ENCODE measurements at regions not wholly inside any gene's neighbourhood (a gene's known extent, or its start where the extent isn't known, plus 50 kb on each side); places are given as distances from the start of the nearest gene placed in this dataset. TPM values are rescaled to one million over a fixed set of nuclear protein-coding genes. Genes with fewer than 3 reads are reported as not detected.
"Not testable (repeated sequence)": the region's sequence is repeated elsewhere in the genome, so short reads cannot be mapped to it uniquely, and the experiment has no call there.

- H3K27ac ChIP-seq (ENCODE audit: low read length); H4K20me1 ChIP-seq (ENCODE audit: insufficient read depth, low read depth, low read length); H3K4me3 ChIP-seq (ENCODE audit: low read length); H3K9ac ChIP-seq (ENCODE audit: low read length); H3K4me2 ChIP-seq (ENCODE audit: low read depth, low read length, poor library complexity, severe bottlenecking); H3K36me3 ChIP-seq (ENCODE audit: insufficient read depth, low read length); H3K79me2 ChIP-seq (ENCODE audit: low read length); H3K27me3 ChIP-seq (ENCODE audit: low read length); H2AFZ ChIP-seq (ENCODE audit: low read length); H3K9me3 ChIP-seq (ENCODE audit: low read length); H3K9me2 ChIP-seq (replicated peaks; ENCODE audit: insufficient read depth, low read length); DNase-seq; H3K4me1 ChIP-seq (ENCODE audit: low read length): not testable (repeated sequence)
Observed at GRCh38 chr2:18017381-18017780, 138.9 kb downstream of the KCNS3 start.

- H3K9me2 ChIP-seq (replicated peaks; ENCODE audit: insufficient read depth, low read length), result no peaks in the 10 kb centered on the region
Observed at GRCh38 chr2:18009891-18010290, 131.4 kb downstream of the KCNS3 start.

GRCh38 chr2:18005411-18005810, 126.9 kb downstream of the KCNS3 start:
- DNase-seq, result no peak

More at GRCh38 chr2:18009891-18010290, 131.4 kb downstream of the KCNS3 start:
- Histone ChIP-seq H3K4me2 (ENCODE audit: low read depth, low read length, poor library complexity, severe bottlenecking) (no peak overlapping the region), H4K20me1 (ENCODE audit: insufficient read depth, low read depth, low read length) (no peaks in the 10 kb centered on the region), H2AFZ (ENCODE audit: low read length) (no peak overlapping the region), H3K4me3 (ENCODE audit: low read length) (no peak overlapping the region), H3K36me3 (ENCODE audit: insufficient read depth, low read length) (no peaks in the 10 kb centered on the region), H3K9ac (ENCODE audit: low read length) (no peak overlapping the region), H3K27me3 (ENCODE audit: low read length) (no peaks in the 10 kb centered on the region), H3K27ac (ENCODE audit: low read length) (no peak overlapping the region), H3K79me2 (ENCODE audit: low read length) (no peaks in the 10 kb centered on the region), H3K4me1 (ENCODE audit: low read length) (no peaks in the 10 kb centered on the region), H3K9me3 (ENCODE audit: low read length) (no peaks in the 10 kb centered on the region)
- DNase-seq, result no peak

GRCh38 chr2:18001671-18002070, 123.2 kb downstream of the KCNS3 start:
- no peak overlapping the region for H3K4me3 ChIP-seq (ENCODE audit: low read length)
- no peaks in the 10 kb centered on the region for H4K20me1 ChIP-seq (ENCODE audit: insufficient read depth, low read depth, low read length)
- DNase-seq, result peak; percentile 53
- no peaks in the 10 kb centered on the region for H3K27me3 ChIP-seq (ENCODE audit: low read length)
- no peaks in the 10 kb centered on the region for H3K36me3 ChIP-seq (ENCODE audit: insufficient read depth, low read length)
- no peaks in the 10 kb centered on the region for H3K79me2 ChIP-seq (ENCODE audit: low read length)
- no peak overlapping the region for H2AFZ ChIP-seq (ENCODE audit: low read length)
- H3K9ac ChIP-seq (ENCODE audit: low read length), result no peak overlapping the region
- no peaks in the 10 kb centered on the region; the same call in 1 of the 2 replicates for H3K9me3 ChIP-seq (ENCODE audit: low read length)
- no peaks in the 10 kb centered on the region for H3K4me1 ChIP-seq (ENCODE audit: low read length)
- no peaks in the 10 kb centered on the region for H3K9me2 ChIP-seq (replicated peaks; ENCODE audit: insufficient read depth, low read length)
- H3K4me2 ChIP-seq (ENCODE audit: low read depth, low read length, poor library complexity, severe bottlenecking), result no peak overlapping the region
- H3K27ac ChIP-seq (ENCODE audit: low read length), result no peak overlapping the region

More at GRCh38 chr2:18005411-18005810, 126.9 kb downstream of the KCNS3 start:
- Histone ChIP-seq H3K9me2 (replicated peaks; ENCODE audit: insufficient read depth, low read length) (no peaks in the 10 kb centered on the region), H3K9me3 (ENCODE audit: low read length) (no peaks in the 10 kb centered on the region), H3K4me3 (ENCODE audit: low read length) (no peak overlapping the region), H3K79me2 (ENCODE audit: low read length) (no peaks in the 10 kb centered on the region), H3K4me1 (ENCODE audit: low read length) (no peaks in the 10 kb centered on the region), H3K9ac (ENCODE audit: low read length) (no peak overlapping the region), H3K27ac (ENCODE audit: low read length) (no peak overlapping the region), H3K4me2 (ENCODE audit: low read depth, low read length, poor library complexity, severe bottlenecking) (no peak overlapping the region), H3K36me3 (ENCODE audit: insufficient read depth, low read length) (no peaks in the 10 kb centered on the region), H3K27me3 (ENCODE audit: low read length) (no peaks in the 10 kb centered on the region), H4K20me1 (ENCODE audit: insufficient read depth, low read depth, low read length) (no peaks in the 10 kb centered on the region), H2AFZ (ENCODE audit: low read length) (no peak overlapping the region)

- no peaks in the 10 kb centered on the region; the same call in 1 of the 2 replicates for H3K9me3 ChIP-seq (ENCODE audit: low read length)
- H3K27me3 ChIP-seq (ENCODE audit: low read length), result no peaks in the 10 kb centered on the region
- no peak overlapping the region for H3K9ac ChIP-seq (ENCODE audit: low read length)
- no peak overlapping the region for H3K27ac ChIP-seq (ENCODE audit: low read length)
- no peaks in the 10 kb centered on the region for H4K20me1 ChIP-seq (ENCODE audit: insufficient read depth, low read depth, low read length)
- no peaks in the 10 kb centered on the region for H3K36me3 ChIP-seq (ENCODE audit: insufficient read depth, low read length)
- no peaks in the 10 kb centered on the region for H3K4me1 ChIP-seq (ENCODE audit: low read length)
- H3K9me2 ChIP-seq (replicated peaks; ENCODE audit: insufficient read depth, low read length), result no peaks in the 10 kb centered on the region
- H3K4me3 ChIP-seq (ENCODE audit: low read length), result no peak overlapping the region
- H3K79me2 ChIP-seq (ENCODE audit: low read length), result no peaks in the 10 kb centered on the region
- H2AFZ ChIP-seq (ENCODE audit: low read length), result no peak overlapping the region
- no peak for DNase-seq
- no peak overlapping the region for H3K4me2 ChIP-seq (ENCODE audit: low read depth, low read length, poor library complexity, severe bottlenecking)
Observed at GRCh38 chr2:17996978-17997377, 118.5 kb downstream of the KCNS3 start.

GRCh38 chr2:17995593-17995992, 117.1 kb downstream of the KCNS3 start:
- DNase-seq, result no peak
- no peak overlapping the region for H3K4me3 ChIP-seq (ENCODE audit: low read length)
- no peak overlapping the region for H2AFZ ChIP-seq (ENCODE audit: low read length)
- no peak overlapping the region for H3K9ac ChIP-seq (ENCODE audit: low read length)
- no peak overlapping the region for H3K4me2 ChIP-seq (ENCODE audit: low read depth, low read length, poor library complexity, severe bottlenecking)
- H3K27ac ChIP-seq (ENCODE audit: low read length), result no peak overlapping the region
- H4K20me1 ChIP-seq (ENCODE audit: insufficient read depth, low read depth, low read length), result no peaks in the 10 kb centered on the region
- no peaks in the 10 kb centered on the region for H3K79me2 ChIP-seq (ENCODE audit: low read length)
- H3K27me3 ChIP-seq (ENCODE audit: low read length), result no peaks in the 10 kb centered on the region
- H3K4me1 ChIP-seq (ENCODE audit: low read length), result no peaks in the 10 kb centered on the region
- no peaks in the 10 kb centered on the region; the same call in 1 of the 2 replicates for H3K9me3 ChIP-seq (ENCODE audit: low read length)
- H3K9me2 ChIP-seq (replicated peaks; ENCODE audit: insufficient read depth, low read length), result no peaks in the 10 kb centered on the region
- no peaks in the 10 kb centered on the region for H3K36me3 ChIP-seq (ENCODE audit: insufficient read depth, low read length)

Small RNAs in the stretch of these regions (small RNA-seq; reads per million reads assigned to genes)
- gene RF00561, result not detected
